ENCODE measurements at regions not wholly inside any gene's neighbourhood (a gene's known extent, or its start where the extent isn't known, plus 50 kb on each side); places are given as distances from the start of the nearest gene placed in this dataset.

DNA sequence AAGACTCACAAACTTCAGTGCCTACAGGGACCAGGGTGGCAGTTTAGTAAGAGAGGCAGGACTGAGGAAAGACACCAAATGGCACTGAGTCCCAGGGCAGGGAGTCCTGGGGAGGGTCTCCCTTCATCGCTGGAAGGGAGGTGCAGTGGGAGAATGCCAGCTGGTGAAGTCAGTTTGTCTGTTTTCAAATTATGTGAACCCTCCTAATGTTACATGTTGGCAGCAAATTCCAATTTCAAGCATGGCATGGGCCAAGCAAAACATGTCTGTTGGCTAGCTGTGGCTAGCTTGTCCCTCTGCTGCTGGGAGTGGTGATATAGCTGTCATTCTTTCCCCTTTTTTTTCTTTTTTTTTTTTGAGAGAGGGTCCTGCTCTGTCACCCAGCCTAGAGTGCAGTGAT is 55.9 kb upstream of the HAAO start:
- Histone ChIP-seq H3K4me1 (ENCODE audit: control insufficient read depth in 1 of 2, insufficient read depth in 2 of 2, low read length in 2 of 2) (peaks cover 0 to 13% of the 10 kb centered on the region in 2 donors), H3K27ac (ENCODE audit: low read depth, low read length) (no peak overlapping the region), H3K36me3 (ENCODE audit: control insufficient read depth in 1 of 2, insufficient read depth in 2 of 2, low read length in 2 of 2) (no peaks in the 10 kb centered on the region), H3K4me3 (ENCODE audit: low read depth in 1 of 2, low read length in 2 of 2) (no peak overlapping the region), H3K9ac (ENCODE audit: low read depth in 1 of 2, low read length in 2 of 2) (no peak overlapping the region), H3K9me3 (ENCODE audit: control insufficient read depth in 1 of 2, low read length in 2 of 2) (no peaks in the 10 kb centered on the region), H3K27me3 (ENCODE audit: control insufficient read depth in 1 of 2, insufficient read depth in 2 of 2, low read length in 2 of 2) (no peaks in the 10 kb centered on the region)

GRCh38 chr2:42847596-42848151 is 55.3 kb upstream of the HAAO start:
- H3K27me3 ChIP-seq (ENCODE audit: control insufficient read depth in 1 of 2, insufficient read depth in 2 of 2, low read length in 2 of 2), result no peaks in the 10 kb centered on the region
- no peak overlapping the region for H3K4me3 ChIP-seq (ENCODE audit: low read depth in 1 of 2, low read length in 2 of 2)
- no peaks in the 10 kb centered on the region for H3K36me3 ChIP-seq (ENCODE audit: control insufficient read depth in 1 of 2, insufficient read depth in 2 of 2, low read length in 2 of 2)
- no peak overlapping the region for H3K27ac ChIP-seq (ENCODE audit: low read depth, low read length)
- no peaks in the 10 kb centered on the region for H3K9me3 ChIP-seq (ENCODE audit: control insufficient read depth in 1 of 2, low read length in 2 of 2)
- H3K9ac ChIP-seq (ENCODE audit: low read depth in 1 of 2, low read length in 2 of 2), result no peak overlapping the region
- peaks cover 0 to 13% of the 10 kb centered on the region in 2 donors for H3K4me1 ChIP-seq (ENCODE audit: control insufficient read depth in 1 of 2, insufficient read depth in 2 of 2, low read length in 2 of 2)

GRCh38 chr2:42846932-42847595 is 54.7 kb upstream of the HAAO start:
- H3K27me3 ChIP-seq (ENCODE audit: control insufficient read depth in 1 of 2, insufficient read depth in 2 of 2, low read length in 2 of 2), result no peaks in the 10 kb centered on the region

DNA sequence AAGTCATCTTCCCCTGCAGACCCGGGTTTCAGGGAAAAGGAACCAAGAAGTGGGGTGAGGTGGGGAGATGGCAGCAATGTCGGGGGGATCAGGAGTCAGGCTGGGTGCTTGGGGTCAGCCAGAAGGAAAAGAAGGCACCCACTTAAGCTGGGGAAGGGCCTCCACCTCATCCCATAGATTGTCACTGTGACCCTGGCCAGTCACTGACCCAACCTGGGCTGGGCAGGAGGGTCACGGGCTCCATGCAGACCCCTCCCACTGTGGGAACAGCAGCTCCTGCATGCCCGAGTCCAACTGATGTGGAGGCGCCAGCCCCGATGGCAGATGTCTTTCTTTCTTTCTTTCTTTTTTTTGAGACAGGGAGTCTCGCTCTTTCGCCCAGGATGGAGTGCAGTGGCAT is 53.6 kb upstream of the HAAO start:
- peaks cover 0 to 13% of the 10 kb centered on the region in 2 donors for H3K4me1 ChIP-seq (ENCODE audit: control insufficient read depth in 1 of 2, insufficient read depth in 2 of 2, low read length in 2 of 2)
- no peaks in the 10 kb centered on the region for H3K36me3 ChIP-seq (ENCODE audit: control insufficient read depth in 1 of 2, insufficient read depth in 2 of 2, low read length in 2 of 2)
- no peak overlapping the region for H3K9ac ChIP-seq (ENCODE audit: low read depth in 1 of 2, low read length in 2 of 2)
- no peak overlapping the region for H3K4me3 ChIP-seq (ENCODE audit: low read depth in 1 of 2, low read length in 2 of 2)
- H3K27me3 ChIP-seq (ENCODE audit: control insufficient read depth in 1 of 2, insufficient read depth in 2 of 2, low read length in 2 of 2), result no peaks in the 10 kb centered on the region
- no peaks in the 10 kb centered on the region for H3K9me3 ChIP-seq (ENCODE audit: control insufficient read depth in 1 of 2, low read length in 2 of 2)
- H3K27ac ChIP-seq (ENCODE audit: low read depth, low read length), result no peak overlapping the region

More at GRCh38 chr2:42846932-42847595, 54.7 kb upstream of the HAAO start:
- Histone ChIP-seq H3K9ac (ENCODE audit: low read depth in 1 of 2, low read length in 2 of 2) (no peak overlapping the region), H3K4me1 (ENCODE audit: control insufficient read depth in 1 of 2, insufficient read depth in 2 of 2, low read length in 2 of 2) (peaks cover 0 to 13% of the 10 kb centered on the region in 2 donors), H3K36me3 (ENCODE audit: control insufficient read depth in 1 of 2, insufficient read depth in 2 of 2, low read length in 2 of 2) (no peaks in the 10 kb centered on the region), H3K4me3 (ENCODE audit: low read depth in 1 of 2, low read length in 2 of 2) (no peak overlapping the region), H3K9me3 (ENCODE audit: control insufficient read depth in 1 of 2, low read length in 2 of 2) (no peaks in the 10 kb centered on the region), H3K27ac (ENCODE audit: low read depth, low read length) (no peak overlapping the region)

DNA sequence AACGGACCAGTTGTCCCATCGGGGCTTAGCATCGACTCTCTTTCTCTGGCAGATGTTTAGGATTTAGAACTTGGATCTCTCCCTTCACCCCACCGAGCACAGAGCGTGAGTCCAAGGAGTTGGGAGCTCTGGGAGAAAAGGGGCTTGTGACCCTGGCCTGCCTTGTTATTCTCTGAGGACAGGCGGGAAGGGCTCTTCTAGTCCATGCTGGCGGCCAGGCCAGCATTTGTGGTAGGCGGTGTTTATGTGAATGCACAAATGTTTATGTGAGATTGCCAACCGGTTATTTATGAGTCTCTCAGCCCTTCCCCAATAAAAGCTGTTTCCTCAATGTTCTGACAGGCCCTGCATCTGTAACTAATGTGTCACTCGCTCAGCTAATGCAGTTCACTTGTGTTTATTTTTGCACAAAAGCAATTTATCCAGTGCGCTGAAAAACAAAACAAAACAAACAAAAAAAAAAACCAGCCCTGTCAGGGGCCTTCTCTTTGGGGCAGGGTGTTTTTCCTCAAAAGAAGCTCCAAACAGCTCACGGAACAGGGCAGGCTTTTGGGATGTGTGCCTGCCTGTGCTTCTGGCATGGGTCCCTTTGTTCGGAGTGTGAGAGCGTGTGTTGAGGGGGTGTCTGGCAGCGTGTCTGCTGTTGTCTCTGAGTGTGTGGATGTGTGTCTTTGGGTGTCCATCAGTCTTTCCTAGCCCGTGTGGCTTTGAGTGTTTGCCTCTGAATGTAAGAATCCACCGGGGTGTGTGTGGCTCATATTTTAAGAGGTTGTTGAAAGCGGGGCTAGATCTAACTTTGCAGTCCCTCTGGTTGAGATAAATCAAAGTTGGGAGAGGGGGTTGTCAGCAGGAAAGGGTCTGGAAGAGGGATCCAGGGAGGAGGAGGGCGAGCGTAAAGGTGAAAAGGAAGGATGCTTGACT is 52.8 kb upstream of the HAAO start:
- H3K9me3 ChIP-seq (ENCODE audit: control insufficient read depth in 1 of 2, low read length in 2 of 2), result no peaks in the 10 kb centered on the region
- H3K27ac ChIP-seq (ENCODE audit: low read depth, low read length), result no peak overlapping the region
- no peak overlapping the region for H3K9ac ChIP-seq (ENCODE audit: low read depth in 1 of 2, low read length in 2 of 2)
- no peaks in the 10 kb centered on the region for H3K36me3 ChIP-seq (ENCODE audit: control insufficient read depth in 1 of 2, insufficient read depth in 2 of 2, low read length in 2 of 2)
- H3K4me1 ChIP-seq (ENCODE audit: control insufficient read depth in 1 of 2, insufficient read depth in 2 of 2, low read length in 2 of 2), result peaks cover 0 to 13% of the 10 kb centered on the region in 2 donors
- H3K27me3 ChIP-seq (ENCODE audit: control insufficient read depth in 1 of 2, insufficient read depth in 2 of 2, low read length in 2 of 2), result no peaks in the 10 kb centered on the region
- H3K4me3 ChIP-seq (ENCODE audit: low read depth in 1 of 2, low read length in 2 of 2), result no peak overlapping the region

DNA sequence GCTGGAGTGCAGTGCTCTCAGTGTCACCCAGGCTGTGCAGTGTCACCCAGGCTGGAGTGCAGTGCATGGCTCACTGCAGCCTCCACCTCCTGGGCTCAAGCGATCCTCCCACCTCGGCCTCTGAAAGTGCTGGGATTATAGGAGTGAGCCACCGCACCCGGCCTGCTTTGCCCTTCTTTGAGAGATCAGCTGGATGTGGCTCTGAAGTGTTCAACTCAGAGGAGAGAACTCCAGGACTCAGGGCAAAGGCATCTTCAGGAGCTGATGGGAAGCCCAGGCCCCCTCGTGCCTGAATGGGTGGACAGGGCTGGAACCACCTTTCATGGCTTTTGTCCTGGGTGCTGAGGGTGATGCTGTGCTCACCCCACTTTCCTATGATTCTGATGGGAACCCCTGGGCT is 52.0 kb upstream of the HAAO start:
- no peaks in the 10 kb centered on the region for H3K9me3 ChIP-seq (ENCODE audit: control insufficient read depth in 1 of 2, low read length in 2 of 2)
- H3K4me3 ChIP-seq (ENCODE audit: low read depth in 1 of 2, low read length in 2 of 2), result no peak overlapping the region
- H3K27me3 ChIP-seq (ENCODE audit: control insufficient read depth in 1 of 2, insufficient read depth in 2 of 2, low read length in 2 of 2), result no peaks in the 10 kb centered on the region
- no peaks in the 10 kb centered on the region for H3K36me3 ChIP-seq (ENCODE audit: control insufficient read depth in 1 of 2, insufficient read depth in 2 of 2, low read length in 2 of 2)
- no peak overlapping the region for H3K27ac ChIP-seq (ENCODE audit: low read depth, low read length)
- H3K4me1 ChIP-seq (ENCODE audit: control insufficient read depth in 1 of 2, insufficient read depth in 2 of 2, low read length in 2 of 2), result peaks cover 0 to 13% of the 10 kb centered on the region in 2 donors
- H3K9ac ChIP-seq (ENCODE audit: low read depth in 1 of 2, low read length in 2 of 2), result no peak overlapping the region

- no peaks in the 10 kb centered on the region for H3K27me3 ChIP-seq (ENCODE audit: control insufficient read depth in 1 of 2, insufficient read depth in 2 of 2, low read length in 2 of 2)
- no peak overlapping the region for H3K27ac ChIP-seq (ENCODE audit: low read depth, low read length)
- H3K4me1 ChIP-seq (ENCODE audit: control insufficient read depth in 1 of 2, insufficient read depth in 2 of 2, low read length in 2 of 2), result peaks cover 0 to 13% of the 10 kb centered on the region in 2 donors
- H3K36me3 ChIP-seq (ENCODE audit: control insufficient read depth in 1 of 2, insufficient read depth in 2 of 2, low read length in 2 of 2), result no peaks in the 10 kb centered on the region
- H3K9me3 ChIP-seq (ENCODE audit: control insufficient read depth in 1 of 2, low read length in 2 of 2), result no peaks in the 10 kb centered on the region
- no peak overlapping the region for H3K9ac ChIP-seq (ENCODE audit: low read depth in 1 of 2, low read length in 2 of 2)
- H3K4me3 ChIP-seq (ENCODE audit: low read depth in 1 of 2, low read length in 2 of 2), result no peak overlapping the region
Observed at GRCh38 chr2:42843611-42844010, 51.2 kb upstream of the HAAO start.

- Histone ChIP-seq H3K27ac (ENCODE audit: low read depth, low read length) (no peak overlapping the region), H3K4me1 (ENCODE audit: control insufficient read depth in 1 of 2, insufficient read depth in 2 of 2, low read length in 2 of 2) (peaks cover 0 to 13% of the 10 kb centered on the region in 2 donors), H3K36me3 (ENCODE audit: control insufficient read depth in 1 of 2, insufficient read depth in 2 of 2, low read length in 2 of 2) (no peaks in the 10 kb centered on the region), H3K27me3 (ENCODE audit: control insufficient read depth in 1 of 2, insufficient read depth in 2 of 2, low read length in 2 of 2) (no peaks in the 10 kb centered on the region), H3K4me3 (ENCODE audit: low read depth in 1 of 2, low read length in 2 of 2) (no peak overlapping the region), H3K9me3 (ENCODE audit: control insufficient read depth in 1 of 2, low read length in 2 of 2) (no peaks in the 10 kb centered on the region), H3K9ac (ENCODE audit: low read depth in 1 of 2, low read length in 2 of 2) (no peak overlapping the region)
Observed at GRCh38 chr2:42843131-42843530, 50.7 kb upstream of the HAAO start.

- H3K27ac ChIP-seq (ENCODE audit: low read depth, low read length), result no peak overlapping the region
- no peak overlapping the region for H3K9ac ChIP-seq (ENCODE audit: low read depth in 1 of 2, low read length in 2 of 2)
- peaks cover 0 to 13% of the 10 kb centered on the region in 2 donors for H3K4me1 ChIP-seq (ENCODE audit: control insufficient read depth in 1 of 2, insufficient read depth in 2 of 2, low read length in 2 of 2)
- H3K9me3 ChIP-seq (ENCODE audit: control insufficient read depth in 1 of 2, low read length in 2 of 2), result no peaks in the 10 kb centered on the region
- H3K36me3 ChIP-seq (ENCODE audit: control insufficient read depth in 1 of 2, insufficient read depth in 2 of 2, low read length in 2 of 2), result no peaks in the 10 kb centered on the region
- H3K4me3 ChIP-seq (ENCODE audit: low read depth in 1 of 2, low read length in 2 of 2), result no peak overlapping the region
- H3K27me3 ChIP-seq (ENCODE audit: control insufficient read depth in 1 of 2, insufficient read depth in 2 of 2, low read length in 2 of 2), result no peaks in the 10 kb centered on the region
Observed at GRCh38 chr2:42842466-42842865, 50.1 kb upstream of the HAAO start.
